Kidney (tissue), 13 donors: ENCODE measurements at regions not wholly inside any gene's neighbourhood (a gene's known extent, or its start where the extent isn't known, plus 50 kb on each side); places are given as distances from the start of the nearest gene placed in this dataset.

Source experiments
- DNase-seq, 5 donors: peaks; one replicate each; pipeline ENCODE4 v3.0.0-alpha.2; 2013 to 2020
- FAIRE-seq: peaks from 2 replicates; lab custom pipeline; 2012; peaks lifted over from hg19 to GRCh38; lab: Jason Lieb, UNC
- H3K27ac ChIP-seq, 2 donors: one replicate each; pipeline ENCODE4 v1.7.0; 2013; ENCODE audit warnings: low read depth in 2 of 2, low read length in 2 of 2, inconsistent platforms in 1 of 2
- H3K27me3 ChIP-seq: one replicate; pipeline ENCODE4 v1.7.1; 2013; ENCODE audit warnings: low read length, inconsistent platforms; ENCODE audit not compliant: control insufficient read depth, insufficient read depth
- H3K36me3 ChIP-seq, 3 donors: one replicate each; pipeline versions ENCODE4 v1.7.0 to v1.7.1; 2013; ENCODE audit warnings: low read length in 3 of 3, control low read depth in 1 of 3, inconsistent platforms in 1 of 3; ENCODE audit not compliant: insufficient read depth in 3 of 3, control insufficient read depth in 2 of 3
- H3K4me1 ChIP-seq, 3 donors: one replicate each; pipeline versions ENCODE4 v1.7.0 to v1.7.1; 2013; ENCODE audit warnings: low read length in 3 of 3, inconsistent platforms in 1 of 3, low read depth in 1 of 3; ENCODE audit not compliant: control insufficient read depth in 2 of 3, insufficient read depth in 2 of 3
- H3K4me3 ChIP-seq, 3 donors: one replicate each; pipeline versions ENCODE4 v1.7.0 to v1.8.1; 2013; ENCODE audit warnings: low read length in 3 of 3, control low read depth in 1 of 3, inconsistent platforms in 1 of 3
- H3K9ac ChIP-seq, 3 donors: one replicate each; pipeline versions ENCODE4 v1.7.0 to v1.7.1; 2013; ENCODE audit warnings: low read length in 3 of 3, control low read depth in 1 of 3, inconsistent platforms in 1 of 3
- H3K9me3 ChIP-seq, 3 donors: one replicate each; pipeline versions ENCODE4 v1.7.0 to v1.7.1; 2013; ENCODE audit warnings: low read length in 3 of 3, control low read depth in 1 of 3, inconsistent platforms in 1 of 3; ENCODE audit not compliant: control insufficient read depth in 2 of 3, insufficient read depth in 1 of 3
- intact Hi-C: fragments of 100-400 bp; cut with DNase I; formaldehyde crosslinking; loops from one replicate; pipeline ENCODE4 v1.11.1; 2022
- TF ChIP-seq, protein P1 (sequence below): IDR thresholded peaks from 3 replicates; pipeline ENCODE4 v1.5.1; 2012; ENCODE audit warnings: mild to moderate bottlenecking, moderate library complexity, borderline replicate concordance; ENCODE audit not compliant: insufficient read depth; ENCODE audit errors: extremely low read depth
- donor health status: control.
- donor health status: control.
- donor health status: control.
- donor health status: control.
- donor health status: control.
- donor health status: DM: yes; HTN: yes; CAD: no.
- donor health status: Normal renal cell carcinoma (clear cell type).

DNA sequence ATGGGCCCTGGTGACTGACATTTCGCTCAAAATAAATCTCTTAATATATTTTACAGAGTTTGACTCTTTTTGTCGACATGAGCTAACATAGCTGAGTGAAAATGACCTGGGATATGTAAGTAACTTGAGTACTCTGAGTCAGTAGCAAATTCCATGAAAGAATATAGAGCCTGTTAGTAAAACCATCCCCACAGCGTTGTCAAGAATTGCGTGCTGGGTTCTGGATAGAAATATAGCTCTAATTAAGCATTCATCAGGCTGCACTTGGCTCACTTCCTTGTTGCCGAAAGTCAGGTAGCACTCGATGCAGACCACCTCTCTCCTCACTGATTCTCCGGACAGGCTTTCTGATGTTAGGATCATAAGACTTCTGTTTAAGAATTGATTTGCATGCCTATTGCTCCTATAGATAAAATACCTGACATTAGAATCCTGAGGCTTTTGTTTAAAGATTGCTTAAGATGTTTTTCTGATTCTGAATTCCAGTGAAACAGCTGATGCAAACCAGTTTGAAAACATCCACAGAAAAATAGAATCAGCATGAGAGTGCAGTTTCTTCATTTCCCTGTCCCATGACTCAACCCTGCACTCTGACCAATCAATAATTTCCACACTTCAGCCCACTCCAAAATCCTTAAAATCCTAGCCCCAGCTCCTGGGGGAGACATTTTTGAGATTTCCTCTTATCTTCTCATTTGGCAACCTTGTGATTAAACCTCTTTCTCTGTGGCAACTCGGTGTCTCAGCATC is 310.6 kb downstream of the DIRAS2 start:
- H3K36me3 ChIP-seq, result no peaks in the 10 kb centered on the region
- no peaks in the 10 kb centered on the region for H3K9me3 ChIP-seq
- no peaks in the 10 kb centered on the region for H3K27me3 ChIP-seq
- FAIRE-seq (no peak), DNase-seq (no peak)
- H3K4me1 ChIP-seq, result peaks cover 0 to 2% (median 0%) of the 10 kb centered on the region in 3 donors
- no peak overlapping the region for H3K4me3 ChIP-seq
- H3K27ac ChIP-seq, result no peak overlapping the region
- TF ChIP-seq, protein P1, sequence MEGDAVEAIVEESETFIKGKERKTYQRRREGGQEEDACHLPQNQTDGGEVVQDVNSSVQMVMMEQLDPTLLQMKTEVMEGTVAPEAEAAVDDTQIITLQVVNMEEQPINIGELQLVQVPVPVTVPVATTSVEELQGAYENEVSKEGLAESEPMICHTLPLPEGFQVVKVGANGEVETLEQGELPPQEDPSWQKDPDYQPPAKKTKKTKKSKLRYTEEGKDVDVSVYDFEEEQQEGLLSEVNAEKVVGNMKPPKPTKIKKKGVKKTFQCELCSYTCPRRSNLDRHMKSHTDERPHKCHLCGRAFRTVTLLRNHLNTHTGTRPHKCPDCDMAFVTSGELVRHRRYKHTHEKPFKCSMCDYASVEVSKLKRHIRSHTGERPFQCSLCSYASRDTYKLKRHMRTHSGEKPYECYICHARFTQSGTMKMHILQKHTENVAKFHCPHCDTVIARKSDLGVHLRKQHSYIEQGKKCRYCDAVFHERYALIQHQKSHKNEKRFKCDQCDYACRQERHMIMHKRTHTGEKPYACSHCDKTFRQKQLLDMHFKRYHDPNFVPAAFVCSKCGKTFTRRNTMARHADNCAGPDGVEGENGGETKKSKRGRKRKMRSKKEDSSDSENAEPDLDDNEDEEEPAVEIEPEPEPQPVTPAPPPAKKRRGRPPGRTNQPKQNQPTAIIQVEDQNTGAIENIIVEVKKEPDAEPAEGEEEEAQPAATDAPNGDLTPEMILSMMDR, result no peak
- intact Hi-C loops, result no loop called here
- H3K9ac ChIP-seq, result no peak overlapping the region

DNA sequence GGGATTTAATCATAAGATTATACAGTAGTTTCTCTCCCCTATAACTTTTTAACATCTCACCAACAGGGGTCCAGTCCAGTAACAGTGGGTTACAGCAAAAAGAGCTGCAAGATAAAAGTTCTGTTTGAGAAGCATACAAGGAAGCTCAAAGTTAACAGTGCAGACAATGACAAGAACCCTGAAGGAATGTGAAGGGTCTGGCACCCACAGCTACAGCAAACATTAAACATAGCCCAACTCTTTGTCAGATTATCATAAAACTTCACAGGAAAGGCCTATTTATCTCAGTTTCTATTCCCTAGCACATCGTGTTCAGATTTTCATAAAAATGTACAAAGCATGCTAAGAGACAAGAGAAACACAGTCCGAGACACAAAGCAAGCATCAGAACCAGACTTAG is 309.4 kb downstream of the DIRAS2 start:
- FAIRE-seq (no peak), DNase-seq (no peak)
- no peaks in the 10 kb centered on the region for H3K27me3 ChIP-seq
- no peak overlapping the region for H3K9ac ChIP-seq
- TF ChIP-seq, protein P1, result no peak
- H3K27ac ChIP-seq, result no peak overlapping the region
- peaks cover 0 to 2% (median 0%) of the 10 kb centered on the region in 3 donors for H3K4me1 ChIP-seq
- H3K36me3 ChIP-seq, result no peaks in the 10 kb centered on the region
- intact Hi-C loops, result no loop called here
- no peaks in the 10 kb centered on the region for H3K9me3 ChIP-seq
- H3K4me3 ChIP-seq, result no peak overlapping the region

GRCh38 chr9:90340421-90340820 is 302.2 kb downstream of the DIRAS2 start:
- Histone ChIP-seq H3K4me1 (no peaks in the 10 kb centered on the region), H3K4me3 (no peak overlapping the region), H3K9ac (no peak overlapping the region), H3K27ac (no peak overlapping the region), H3K36me3 (no peaks in the 10 kb centered on the region), H3K9me3 (no peaks in the 10 kb centered on the region), H3K27me3 (no peaks in the 10 kb centered on the region)
- TF ChIP-seq, protein P1, result no peak
- intact Hi-C loops, result no loop called here
- FAIRE-seq (no peak), DNase-seq (peak in 1 of 5 donors; percentile 20)

DNA sequence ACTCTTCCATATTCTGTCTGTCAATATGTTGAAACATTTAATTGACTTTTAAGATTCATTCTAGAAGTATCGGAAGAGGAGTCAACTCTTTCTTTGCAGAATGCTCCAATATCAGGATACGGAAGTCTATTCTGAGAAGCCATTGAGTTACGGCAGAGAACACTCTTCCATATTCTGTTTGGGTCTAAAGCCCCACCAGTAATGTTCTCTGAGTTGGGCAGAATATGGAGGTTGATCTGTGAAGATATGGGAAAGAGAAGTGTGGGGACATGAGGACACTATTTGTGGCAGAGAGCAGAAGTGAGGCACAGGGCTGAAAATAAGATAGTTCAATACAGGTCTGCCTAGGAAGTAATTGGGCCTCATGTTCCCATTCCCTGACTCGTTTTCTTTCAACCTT is 300.0 kb downstream of the DIRAS2 start:
- TF ChIP-seq, protein P1, result no peak

More for the DNA sequence above, 300.0 kb downstream of the DIRAS2 start:
- Histone ChIP-seq H3K36me3 (no peaks in the 10 kb centered on the region), H3K4me1 (no peaks in the 10 kb centered on the region), H3K4me3 (no peak overlapping the region), H3K9me3 (no peaks in the 10 kb centered on the region), H3K27me3 (no peaks in the 10 kb centered on the region), H3K27ac (no peak overlapping the region), H3K9ac (no peak overlapping the region)
- intact Hi-C loops, result no loop called here
- no peak for DNase-seq
- no peak for FAIRE-seq
